NCI-H774 (cell line): ENCODE measurements at regions not wholly inside any gene's neighbourhood (a gene's known extent, or its start where the extent isn't known, plus 50 kb on each side); places are given as distances from the start of the nearest gene placed in this dataset.
A peak's percentile ranks its signal among the peaks of the same experiment; 100 is the strongest.

ENCODE experiments used
- DNase-seq: peaks from one replicate; lab custom pipeline; 2025; lab: John Stamatoyannopoulos, UW

GRCh38 chr5:165538065-165538464 lies 2032.6 kb downstream of the MAT2B start:
- DNase-seq = no peak

DNA sequence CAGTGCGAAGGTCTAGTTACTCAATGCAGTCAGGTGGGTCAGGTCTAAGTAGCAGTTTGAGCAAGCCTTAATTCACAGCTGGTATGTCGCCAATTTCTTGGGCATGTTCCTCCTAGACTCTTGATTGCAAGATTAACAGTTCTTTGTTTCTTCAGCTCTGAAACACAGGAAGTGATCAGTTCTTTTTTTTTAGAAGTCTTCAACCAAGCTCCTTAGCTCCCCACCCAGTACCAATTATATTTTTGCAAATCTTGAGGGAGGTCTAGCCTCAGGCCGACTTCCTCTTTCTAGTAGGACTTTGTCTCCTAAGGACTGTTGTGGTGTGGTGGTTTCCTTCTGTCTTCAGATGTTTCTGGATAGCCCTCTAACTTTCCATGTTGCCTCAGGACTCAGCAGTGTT lies 2054.2 kb downstream of the MAT2B start:
- no peak for DNase-seq

DNA sequence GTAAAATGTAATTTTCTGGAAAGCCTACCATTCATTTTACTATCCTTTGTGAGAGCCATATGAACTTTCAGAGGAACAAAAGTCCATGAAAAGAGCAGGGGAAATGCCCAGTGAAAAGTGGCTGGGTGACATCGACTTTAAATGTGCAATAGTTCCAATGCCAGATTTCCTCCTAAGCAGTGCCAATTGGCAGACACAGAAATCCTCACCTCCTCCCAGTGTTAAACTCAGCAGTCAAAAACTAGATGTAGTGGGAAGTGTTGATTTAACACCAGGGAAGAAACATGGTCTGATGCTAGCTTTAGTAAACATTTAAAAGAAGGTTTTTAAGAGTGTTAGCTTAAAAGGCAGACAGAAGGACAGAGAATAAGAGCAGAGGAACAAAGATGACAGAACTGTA lies 2055.2 kb downstream of the MAT2B start:
- DNase-seq = no peak

DNA sequence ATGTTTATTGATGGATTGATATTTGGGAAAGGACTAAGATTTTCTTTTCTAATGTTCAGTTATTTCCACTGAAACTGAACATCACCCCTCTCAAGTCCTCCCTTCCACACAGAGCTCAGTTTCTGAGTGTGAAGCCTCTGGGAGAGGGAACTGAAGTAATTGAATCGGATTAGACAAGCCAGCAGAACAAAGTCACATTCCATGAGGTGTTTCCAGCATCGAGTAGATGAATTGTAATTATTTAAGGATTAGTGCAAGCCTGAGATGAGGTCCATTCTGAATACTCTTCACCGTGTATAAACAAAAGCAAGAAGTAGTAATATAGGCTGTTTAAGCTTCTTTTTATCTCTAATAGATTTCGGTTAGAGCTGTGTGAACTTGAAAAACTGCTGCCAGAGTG lies 2060.5 kb downstream of the MAT2B start:
- no peak for DNase-seq

DNA sequence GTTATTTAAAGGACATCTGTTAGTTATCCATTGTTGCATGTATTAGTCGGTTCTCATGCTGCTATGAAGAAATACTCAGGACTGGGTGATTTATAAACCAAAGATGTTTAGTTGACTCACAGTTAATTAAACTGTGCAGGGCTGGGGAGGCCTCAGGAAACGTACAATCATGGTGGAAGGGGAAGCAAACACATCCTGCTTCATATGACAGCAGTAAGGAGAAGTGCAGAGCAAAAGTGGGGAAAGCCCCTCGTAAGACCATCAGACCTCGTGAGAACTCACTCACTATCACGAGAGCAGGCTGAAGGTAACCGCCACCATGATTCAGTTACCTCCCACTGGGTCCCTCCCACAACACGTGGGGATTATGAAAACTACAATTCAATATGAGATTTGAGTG lies 2064.1 kb downstream of the MAT2B start:
- no peak for DNase-seq

GRCh38 chr5:165573445-165573844 lies 2068.0 kb downstream of the MAT2B start:
- no peak for DNase-seq

- no peak for DNase-seq
Measured at GRCh38 chr5:165574100-165574499, 2068.7 kb downstream of the MAT2B start.

DNA sequence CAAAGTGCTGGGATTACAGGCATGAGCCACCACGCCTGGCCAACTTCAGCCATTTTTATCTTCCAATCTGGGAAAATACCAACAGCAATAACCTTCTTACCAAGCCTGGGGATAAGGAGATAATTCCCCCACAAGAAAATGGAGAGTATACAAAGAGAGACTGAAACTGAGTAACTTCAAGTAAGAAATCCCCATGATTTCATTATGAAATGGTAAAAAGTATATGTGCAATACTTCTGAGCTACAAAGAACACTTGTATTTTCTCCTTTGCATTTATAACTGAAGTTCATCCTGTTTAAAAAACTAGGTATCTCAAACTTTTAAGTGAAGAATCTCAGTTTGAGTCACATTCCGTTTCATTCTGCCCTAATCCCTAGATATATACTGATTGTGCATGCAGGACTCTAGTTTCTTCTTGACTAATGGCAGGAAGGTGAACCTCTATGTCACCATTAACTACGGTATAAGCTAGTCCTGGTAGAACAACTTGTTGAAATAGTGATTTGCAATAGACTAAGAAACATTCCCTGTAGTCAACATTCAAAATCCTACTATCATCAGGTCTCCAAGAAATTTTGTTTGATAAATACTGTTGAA lies 2071.4 kb downstream of the MAT2B start:
- DNase-seq = no peak

DNA sequence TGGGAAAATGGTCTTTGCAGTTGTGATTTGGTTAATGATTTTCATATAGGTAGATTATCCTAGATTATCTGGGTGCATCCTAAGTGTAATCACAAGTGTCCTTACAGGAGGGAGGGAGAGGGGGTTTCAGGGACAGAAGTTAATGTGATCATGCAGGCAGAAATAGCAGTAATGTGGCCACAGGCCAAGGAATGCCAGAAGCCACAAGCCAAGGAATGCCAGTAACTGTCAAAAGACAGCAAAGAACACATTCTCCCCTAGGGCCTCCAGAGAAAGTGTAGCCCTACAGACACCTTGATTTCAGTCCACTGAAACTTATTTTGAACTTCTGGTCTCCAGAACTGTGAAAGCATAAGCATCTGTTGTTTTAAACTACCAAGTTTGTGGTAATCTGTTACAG lies 2074.5 kb downstream of the MAT2B start:
- no peak for DNase-seq

DNA sequence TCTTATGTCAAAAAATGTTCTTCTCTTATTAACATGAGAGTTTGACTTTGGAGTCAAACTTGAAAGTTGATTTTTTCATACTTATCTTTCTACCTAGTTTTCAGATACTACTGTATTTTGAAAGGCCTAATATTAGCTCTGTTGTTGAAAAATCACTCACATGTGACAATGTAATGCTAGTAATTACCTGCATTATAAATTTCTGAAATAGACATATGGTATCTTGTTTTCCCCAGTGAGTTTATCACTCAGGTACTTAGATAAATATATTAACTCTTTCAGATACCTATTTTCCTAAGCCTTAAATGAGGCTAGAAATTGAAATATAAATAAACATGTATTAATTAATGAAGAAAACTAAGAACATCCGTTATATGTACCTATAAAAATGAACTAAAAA lies 2089.3 kb downstream of the MAT2B start:
- no peak for DNase-seq

GRCh38 chr5:165602529-165602928 lies 2097.1 kb downstream of the MAT2B start:
- DNase-seq = no peak

DNA sequence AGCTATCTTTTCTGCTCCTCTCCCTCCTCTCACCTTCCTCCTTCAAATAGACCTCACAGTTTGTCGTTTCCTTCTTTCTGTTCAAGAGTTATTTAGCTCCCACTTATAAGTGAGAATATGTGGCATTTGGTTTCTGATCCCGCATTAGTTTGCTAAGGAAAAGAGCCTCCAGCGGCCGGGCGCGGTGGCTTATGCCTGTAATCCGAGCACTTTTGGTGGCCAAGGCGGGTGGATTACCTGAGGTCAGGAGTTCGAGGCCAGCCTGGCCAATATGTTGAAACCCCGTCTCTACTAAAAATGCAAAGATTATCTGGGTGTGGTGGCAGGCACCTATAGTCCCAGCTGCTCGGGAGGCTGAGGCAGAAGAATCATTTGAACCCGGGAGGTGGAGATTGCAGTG lies 2101.6 kb downstream of the MAT2B start:
- DNase-seq = no peak

DNA sequence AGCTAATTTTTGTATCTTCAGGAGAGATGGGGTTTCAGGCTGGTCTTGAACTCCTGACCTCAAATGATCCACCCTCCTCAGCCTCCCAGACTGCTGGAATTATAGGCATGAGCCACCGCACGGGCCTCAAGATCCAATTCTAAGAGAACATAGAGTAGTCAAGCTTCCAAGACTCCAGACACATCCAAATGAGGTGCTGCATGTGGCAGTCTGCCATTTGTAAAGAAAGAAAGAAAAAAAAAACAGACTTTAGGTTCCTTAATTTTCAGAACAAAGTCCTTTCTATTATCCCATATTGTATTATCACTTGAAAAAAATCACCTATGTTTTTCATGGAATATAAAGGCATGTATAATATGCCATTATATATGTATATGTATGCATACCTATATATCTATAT lies 2104.5 kb downstream of the MAT2B start:
- DNase-seq = no peak

DNA sequence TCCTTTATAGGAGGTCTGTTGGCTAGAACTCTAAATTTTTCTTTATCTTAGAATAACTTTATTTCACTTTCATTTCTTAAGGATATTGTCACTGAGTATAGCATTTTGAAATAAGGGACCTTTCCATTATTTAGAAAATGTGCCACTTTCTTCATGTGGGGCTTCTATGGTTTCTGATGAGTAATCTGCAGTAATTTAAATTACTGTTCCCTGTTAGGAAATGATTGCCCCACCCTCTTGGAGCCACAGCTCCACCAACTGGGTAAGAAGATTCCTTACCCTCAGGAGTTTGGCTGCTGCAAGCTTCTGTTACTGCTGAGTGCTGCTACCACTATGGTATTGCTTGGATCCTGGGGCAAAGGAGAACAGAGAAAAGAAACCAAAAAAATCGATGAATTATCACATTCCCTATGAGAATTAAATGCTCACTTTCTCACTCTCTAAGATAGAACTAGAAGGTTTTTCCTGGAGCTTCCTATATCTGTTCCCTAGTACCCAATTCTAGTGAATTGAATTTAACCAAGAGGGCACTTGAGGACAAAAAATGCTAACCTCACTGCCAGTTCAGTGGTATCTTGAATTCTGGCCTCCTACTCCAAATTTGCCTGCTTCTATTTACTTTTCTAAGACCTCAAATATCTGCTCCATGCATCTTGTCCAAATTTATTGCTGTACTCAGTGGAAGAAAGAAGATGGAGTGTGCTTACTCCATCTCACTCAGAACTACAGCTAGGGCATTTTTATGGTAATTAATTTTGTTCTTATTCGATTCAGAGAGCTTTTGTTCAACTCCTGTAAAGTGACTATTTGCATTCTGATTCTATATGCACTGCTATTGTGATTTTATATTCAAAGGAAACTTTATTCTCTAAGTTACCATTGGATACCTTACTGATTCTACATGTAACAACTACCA lies 2111.3 kb downstream of the MAT2B start:
- DNase-seq = no peak

DNA sequence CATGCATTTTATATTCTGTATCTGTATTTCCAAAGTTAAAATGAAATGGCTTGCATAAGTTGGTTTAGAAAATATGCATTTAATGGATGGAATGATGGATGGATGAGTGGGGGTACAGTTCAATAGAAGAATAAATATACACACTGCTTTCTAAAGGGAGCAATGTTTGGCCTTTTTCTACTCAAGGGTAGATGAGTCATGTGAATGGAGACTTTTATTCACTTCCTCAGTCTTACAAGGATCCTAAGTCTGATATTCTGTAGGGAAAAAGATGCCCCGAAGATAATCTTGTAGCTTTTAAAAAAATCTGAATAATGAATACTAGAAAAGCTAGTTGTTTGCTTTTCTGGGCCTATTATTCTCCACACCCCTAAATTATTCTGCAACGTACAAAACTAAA lies 2112.1 kb downstream of the MAT2B start:
- DNase-seq = no peak

DNA sequence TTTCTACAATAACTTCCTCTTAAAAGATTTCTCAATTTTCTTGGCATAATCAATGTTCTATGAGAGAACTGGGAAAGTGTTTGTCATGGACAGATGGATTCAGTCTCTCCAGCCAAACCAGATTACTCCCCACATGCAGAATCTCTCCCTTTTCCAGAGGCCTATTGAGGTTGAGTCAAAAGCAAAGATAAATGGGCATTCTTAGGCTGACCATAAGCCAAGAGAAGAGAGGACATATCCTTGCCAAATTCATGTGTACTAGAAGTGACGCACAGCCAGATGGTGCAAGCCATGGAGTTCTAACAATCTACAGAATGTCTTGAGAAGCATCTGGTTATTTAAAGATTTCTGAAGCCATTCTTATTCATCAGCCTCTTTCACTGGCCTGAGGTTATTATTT lies 2115.0 kb downstream of the MAT2B start:
- DNase-seq = no peak

DNA sequence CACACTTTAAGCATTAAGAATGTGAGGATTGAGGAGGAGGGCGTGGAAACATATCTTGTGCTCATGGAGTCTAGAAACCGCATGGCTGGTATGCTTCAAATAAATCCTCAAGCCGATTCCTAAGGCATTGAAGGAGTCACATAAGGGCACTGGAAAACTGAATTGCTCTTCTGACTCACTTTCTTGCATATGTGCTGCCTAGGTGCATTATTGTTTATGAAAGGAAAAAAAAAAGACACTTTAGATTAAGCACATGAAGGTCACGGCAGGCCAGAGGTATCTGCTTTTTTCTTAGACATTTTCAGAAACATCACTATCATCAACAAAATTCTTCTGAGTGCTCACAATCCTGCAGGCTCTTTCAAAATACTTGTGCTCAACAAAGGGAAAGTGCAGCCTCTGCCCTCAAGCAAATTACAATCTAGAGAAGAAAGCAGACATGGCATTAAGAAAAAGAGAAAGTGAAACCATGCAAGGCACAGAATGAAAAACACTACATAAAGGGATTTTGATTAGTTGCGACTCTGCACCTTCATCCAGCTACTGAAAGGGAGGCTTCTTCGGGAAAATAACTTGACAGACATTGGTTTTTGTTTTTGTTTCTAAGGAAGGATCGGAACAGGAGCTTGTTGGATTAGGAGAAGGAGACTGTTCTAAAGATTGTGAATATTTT lies 2117.6 kb downstream of the MAT2B start:
- no peak for DNase-seq

GRCh38 chr5:165624166-165624946 lies 2118.9 kb downstream of the MAT2B start:
- DNase-seq = no peak

DNA sequence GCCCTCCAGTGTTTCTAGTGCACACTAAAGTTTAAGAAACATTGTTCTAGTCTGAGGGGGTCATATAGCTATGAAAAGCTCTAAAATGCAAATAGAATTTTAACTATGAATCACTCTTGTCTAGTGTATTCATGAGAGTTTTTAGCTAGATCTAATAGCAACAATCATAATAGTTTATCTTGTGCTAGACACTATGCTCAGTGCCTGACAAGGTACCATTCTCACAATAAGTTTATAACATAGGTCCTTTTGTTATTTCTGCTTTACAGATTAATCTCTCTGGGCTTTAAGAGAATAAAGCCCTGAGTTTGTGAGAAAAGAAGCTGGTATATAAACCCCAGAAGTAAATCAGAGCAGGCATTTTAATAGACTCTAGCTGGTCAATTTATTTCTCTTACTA lies 2120.7 kb downstream of the MAT2B start:
- no peak for DNase-seq

DNA sequence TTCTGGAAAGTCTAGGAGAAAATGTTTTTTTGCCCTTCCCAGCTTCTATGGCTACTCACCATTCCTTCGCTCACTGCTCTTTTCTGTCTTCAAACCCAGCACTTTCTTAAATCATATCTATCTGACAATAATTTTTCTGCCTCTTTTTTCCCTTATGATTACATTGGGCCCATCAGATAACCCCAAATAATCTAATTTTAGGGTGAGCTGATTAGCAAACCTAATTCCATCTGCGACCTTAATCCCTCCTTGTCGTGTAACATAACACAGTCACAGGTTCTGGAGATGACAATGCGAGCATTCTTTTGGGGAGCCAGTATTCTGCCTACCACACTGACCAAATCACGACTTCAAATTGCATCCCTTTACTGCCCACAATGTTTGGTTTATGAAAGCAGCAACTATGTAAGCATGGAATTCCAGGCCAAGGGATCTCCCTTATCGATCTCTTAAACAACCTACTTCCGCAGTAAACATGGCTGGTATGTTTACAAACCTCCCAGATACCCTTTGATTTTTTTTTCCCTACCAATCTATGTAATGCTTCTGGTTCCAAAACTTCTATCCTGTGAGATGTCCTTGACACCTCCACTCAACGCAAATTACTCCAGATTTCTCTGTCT lies 2122.2 kb downstream of the MAT2B start:
- DNase-seq = no peak

DNA sequence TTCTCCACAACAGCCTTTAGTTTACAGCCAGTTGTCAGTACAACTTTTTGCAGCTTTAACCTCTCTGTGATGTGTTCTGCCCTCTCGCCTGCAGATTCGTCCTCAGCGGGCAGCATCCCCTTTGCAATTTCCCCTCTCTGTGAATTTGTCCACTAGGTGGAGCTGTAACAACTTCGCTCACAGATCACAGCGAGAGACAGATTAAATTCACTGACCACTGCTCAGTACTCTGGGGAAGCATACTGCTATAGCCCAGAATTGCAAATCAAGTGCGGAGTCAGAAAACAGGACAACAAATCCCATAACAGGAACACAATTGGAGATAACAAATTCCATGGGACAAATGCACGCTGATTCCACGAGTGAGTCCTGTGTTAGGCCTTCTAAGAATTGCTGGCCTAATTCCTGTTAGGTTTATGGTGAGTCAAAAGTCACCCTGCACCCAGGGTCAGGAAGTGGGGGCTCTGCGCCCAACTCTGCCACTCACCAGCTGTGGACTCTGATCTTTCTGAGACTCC lies 2124.9 kb downstream of the MAT2B start:
- peak; percentile 60 for DNase-seq

DNA sequence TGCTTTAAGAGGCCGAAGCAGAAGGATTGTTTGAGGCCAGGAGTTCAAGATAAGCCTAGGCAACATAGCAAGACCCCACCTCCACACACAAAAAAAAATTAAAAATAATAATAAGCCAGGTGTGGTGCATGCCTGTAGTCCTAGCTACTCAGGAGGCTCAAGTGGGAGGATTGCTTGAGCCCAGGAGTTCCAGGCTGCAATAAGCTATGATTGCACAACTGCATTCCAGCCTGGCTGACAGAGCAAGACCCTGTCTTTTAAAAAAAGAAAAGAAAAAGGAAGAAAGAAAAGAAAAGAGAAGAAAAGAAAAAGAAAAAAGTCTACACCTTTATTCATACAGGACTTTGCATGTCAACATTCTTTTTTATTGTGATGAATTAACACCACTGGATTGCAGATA lies 2125.8 kb downstream of the MAT2B start:
- no peak for DNase-seq
